Loucy (cell line): ENCODE measurements at regions not wholly inside any gene's neighbourhood (a gene's known extent, or its start where the extent isn't known, plus 50 kb on each side); places are given as distances from the start of the nearest gene placed in this dataset.

Experiments used
- H2AFZ ChIP-seq: fragments of 200-600 bp; sonication (generic); 2 replicates; pipeline ENCODE4 v1.6.0; 2016; ENCODE audit warnings: antibody characterized with exemption, mild to moderate bottlenecking, low read length, moderate library complexity
- H3F3A ChIP-seq: fragments of 200-600 bp; 2 replicates; pipeline ENCODE4 v1.6.0; 2016; ENCODE audit warnings: antibody characterized with exemption, low read depth, mild to moderate bottlenecking
- H3K27me3 ChIP-seq: fragments of 200-600 bp; sonication (generic); 2 replicates; pipeline ENCODE4 v1.6.1; 2014; ENCODE audit warnings: low read length, mild to moderate bottlenecking; ENCODE audit not compliant: insufficient read depth, poor library complexity, severe bottlenecking
- H3K36me3 ChIP-seq: fragments of 200-600 bp; sonication (generic); 2 replicates; pipeline ENCODE4 v1.6.1; 2016; ENCODE audit warnings: low read length; ENCODE audit not compliant: insufficient read depth
- H3K4me1 ChIP-seq: fragments of 200-600 bp; sonication (generic); 2 replicates; pipeline ENCODE4 v1.5.1; 2014; ENCODE audit warnings: low read length, mild to moderate bottlenecking; ENCODE audit not compliant: insufficient read depth, poor library complexity, severe bottlenecking
- H3K4me2 ChIP-seq: fragments of 200-600 bp; sonication (generic); 2 replicates; pipeline ENCODE4 v1.6.0; 2014; ENCODE audit warnings: antibody characterized with exemption, low read length, low read depth, mild to moderate bottlenecking; ENCODE audit not compliant: poor library complexity, severe bottlenecking
- H3K4me3 ChIP-seq: fragments of 200-600 bp; sonication (generic); 2 replicates; pipeline ENCODE4 v1.5.1; 2014; ENCODE audit warnings: low read length, mild to moderate bottlenecking, mixed read lengths; ENCODE audit not compliant: poor library complexity, severe bottlenecking
- H3K79me2 ChIP-seq: fragments of 200-600 bp; sonication (generic); 2 replicates; pipeline ENCODE4 v1.6.1; 2014; ENCODE audit warnings: low read length; ENCODE audit not compliant: insufficient read depth
- H3K9ac ChIP-seq: fragments of 200-600 bp; sonication (generic); 2 replicates; pipeline ENCODE4 v1.6.0; 2014; ENCODE audit warnings: mild to moderate bottlenecking, low read depth, low read length, moderate library complexity; ENCODE audit not compliant: poor library complexity, severe bottlenecking
- H3K9me2 ChIP-seq: fragments of 200-600 bp; sonication (generic); replicated peaks from 2 replicates; pipeline ENCODE4 v1.6.1; 2016; ENCODE audit warnings: low read depth, low read length, mixed read lengths
- H3K9me3 ChIP-seq: fragments of 200-600 bp; sonication (generic); 2 replicates; pipeline ENCODE4 v1.6.1; 2014; ENCODE audit warnings: mild to moderate bottlenecking, antibody characterized with exemption, low read length, low read depth; ENCODE audit not compliant: insufficient read depth
- H4K20me1 ChIP-seq: fragments of 200-600 bp; sonication (generic); 2 replicates; pipeline ENCODE4 v1.6.0; 2014; ENCODE audit warnings: antibody characterized with exemption, low read length, mild to moderate bottlenecking; ENCODE audit not compliant: insufficient read depth, poor library complexity, severe bottlenecking
- CTCF ChIP-seq: fragments of 200-600 bp; sonication (generic); conservative IDR thresholded peaks from 2 replicates; pipeline ENCODE4 v1.5.1; 2014; ENCODE audit warnings: mild to moderate bottlenecking, antibody characterized with exemption, low read length
- EZH2phosphoT487 ChIP-seq: fragments of 200-600 bp; IDR thresholded peaks from 2 replicates; pipeline ENCODE4 v1.6.1; 2018; ENCODE audit warnings: antibody characterized with exemption, mild to moderate bottlenecking, moderate library complexity, borderline replicate concordance

- Histone ChIP-seq H2AFZ (no peak overlapping the region), H3K36me3 (no peaks in the 10 kb centered on the region), H3K9ac (no peak overlapping the region), H3K9me2 (no peaks in the 10 kb centered on the region), H3F3A (no peaks in the 10 kb centered on the region), H4K20me1 (no peaks in the 10 kb centered on the region), H3K27me3 (no peaks in the 10 kb centered on the region), H3K4me2 (no peak overlapping the region), H3K79me2 (no peaks in the 10 kb centered on the region), H3K4me1 (no peaks in the 10 kb centered on the region), H3K9me3 (no peaks in the 10 kb centered on the region), H3K4me3 (no peak overlapping the region)
- TF ChIP-seq CTCF (no peak), EZH2phosphoT487 (no peak)
Measured at GRCh38 chr6:12501990-12502389, 211.8 kb downstream of the EDN1 start.

- no peaks in the 10 kb centered on the region for H3F3A ChIP-seq
- H4K20me1 ChIP-seq, result no peaks in the 10 kb centered on the region
- H3K36me3 ChIP-seq, result no peaks in the 10 kb centered on the region
- H3K4me2 ChIP-seq, result no peak overlapping the region
- H3K9ac ChIP-seq, result no peak overlapping the region
- peak; percentile 77 for TF ChIP-seq CTCF
- TF ChIP-seq EZH2phosphoT487, result no peak
- H3K27me3 ChIP-seq, result no peaks in the 10 kb centered on the region
- no peak overlapping the region for H3K4me3 ChIP-seq
- H3K9me3 ChIP-seq, result no peaks in the 10 kb centered on the region
- H3K4me1 ChIP-seq, result no peaks in the 10 kb centered on the region
- H3K79me2 ChIP-seq, result no peaks in the 10 kb centered on the region
- H2AFZ ChIP-seq, result no peak overlapping the region
- H3K9me2 ChIP-seq, result no peaks in the 10 kb centered on the region
Measured at GRCh38 chr6:12504325-12504966, 212.1 kb upstream of the PHACTR1 start.

- Histone ChIP-seq H3K4me1 (no peaks in the 10 kb centered on the region), H3K36me3 (no peaks in the 10 kb centered on the region), H3K9me2 (no peaks in the 10 kb centered on the region), H3F3A (no peaks in the 10 kb centered on the region), H3K27me3 (no peaks in the 10 kb centered on the region), H3K4me3 (no peak overlapping the region), H3K79me2 (no peaks in the 10 kb centered on the region), H2AFZ (no peak overlapping the region), H4K20me1 (no peaks in the 10 kb centered on the region), H3K9ac (no peak overlapping the region), H3K9me3 (no peaks in the 10 kb centered on the region), H3K4me2 (no peak overlapping the region)
- no peak for TF ChIP-seq EZH2phosphoT487
- no peak for TF ChIP-seq CTCF
Measured at GRCh38 chr6:12505486-12505885, 211.1 kb upstream of the PHACTR1 start.
